ENCODE measurements at regions not wholly inside any gene's neighbourhood (a gene's known extent, or its start where the extent isn't known, plus 50 kb on each side); places are given as distances from the start of the nearest gene placed in this dataset.

GRCh38 chr3:82586414-82586813 is 825.0 kb upstream of the GBE1 start:
- TF ChIP-seq TAF1 (IDR thresholded peaks at IDR 0.05; ENCODE audit: low read depth) (no peak), EGR1 (IDR thresholded peaks at IDR 0.05) (no peak), TCF12 (IDR thresholded peaks at IDR 0.05; ENCODE audit: low read depth) (no peak), CEBPB (IDR thresholded peaks at IDR 0.05) (no peak), TEAD4 (IDR thresholded peaks at IDR 0.05) (no peak), RAD21 (IDR thresholded peaks at IDR 0.05; ENCODE audit: low read depth) (no peak), EP300 (IDR thresholded peaks at IDR 0.05; ENCODE audit: borderline replicate concordance) (no peak)

GRCh38 chr3:82581350-82581749 is 819.9 kb upstream of the GBE1 start:
- TF ChIP-seq MAX (IDR thresholded peaks at IDR 0.05) (no peak), NFIC (IDR thresholded peaks at IDR 0.05) (no peak), RAD21 (IDR thresholded peaks at IDR 0.05; ENCODE audit: low read depth) (no peak), EGR1 (IDR thresholded peaks at IDR 0.05) (no peak), TCF12 (IDR thresholded peaks at IDR 0.05; ENCODE audit: low read depth) (no peak), CEBPB (IDR thresholded peaks at IDR 0.05) (no peak), TAF1 (IDR thresholded peaks at IDR 0.05; ENCODE audit: low read depth) (no peak), REST (IDR thresholded peaks at IDR 0.05; ENCODE audit: low read depth) (no peak), ZBTB7A (IDR thresholded peaks at IDR 0.05; ENCODE audit: low read depth) (no peak), FOXM1 (IDR thresholded peaks at IDR 0.05; ENCODE audit: borderline replicate concordance, low read depth) (no peak), YY1 (IDR thresholded peaks at IDR 0.05; ENCODE audit: low read depth) (no peak)

- TF ChIP-seq EGR1 (IDR thresholded peaks at IDR 0.05): no peak
- no peak for TF ChIP-seq TAF1 (IDR thresholded peaks at IDR 0.05; ENCODE audit: low read depth)
- TF ChIP-seq TEAD4 (IDR thresholded peaks at IDR 0.05): no peak
- no peak for TF ChIP-seq REST (IDR thresholded peaks at IDR 0.05; ENCODE audit: low read depth)
- no peak for TF ChIP-seq CEBPB (IDR thresholded peaks at IDR 0.05)
- no peak for TF ChIP-seq ZBTB7A (IDR thresholded peaks at IDR 0.05; ENCODE audit: low read depth)
These were observed 811.3 kb upstream of the GBE1 start for GRCh38 chr3:82572721-82573120.

- TF ChIP-seq EP300 (IDR thresholded peaks at IDR 0.05; ENCODE audit: borderline replicate concordance) (no peak), MAX (IDR thresholded peaks at IDR 0.05) (no peak), CEBPB (IDR thresholded peaks at IDR 0.05) (no peak), EGR1 (IDR thresholded peaks at IDR 0.05) (no peak), FOXM1 (IDR thresholded peaks at IDR 0.05; ENCODE audit: borderline replicate concordance, low read depth) (no peak), TAF1 (IDR thresholded peaks at IDR 0.05; ENCODE audit: low read depth) (no peak)
These were observed 807.4 kb upstream of the GBE1 start for GRCh38 chr3:82568776-82569338.

GRCh38 chr3:82567029-82567600 is 805.7 kb upstream of the GBE1 start:
- TF ChIP-seq MAX (IDR thresholded peaks at IDR 0.05) (no peak), CEBPB (IDR thresholded peaks at IDR 0.05) (no peak), EGR1 (IDR thresholded peaks at IDR 0.05) (no peak), RAD21 (IDR thresholded peaks at IDR 0.05; ENCODE audit: low read depth) (no peak), YY1 (IDR thresholded peaks at IDR 0.05; ENCODE audit: low read depth) (no peak), USF1 (IDR thresholded peaks at IDR 0.05) (no peak), TAF1 (IDR thresholded peaks at IDR 0.05; ENCODE audit: low read depth) (no peak), FOXM1 (IDR thresholded peaks at IDR 0.05; ENCODE audit: borderline replicate concordance, low read depth) (no peak), REST (IDR thresholded peaks at IDR 0.05; ENCODE audit: low read depth) (no peak), TEAD4 (IDR thresholded peaks at IDR 0.05) (no peak), NFIC (IDR thresholded peaks at IDR 0.05) (no peak), TCF12 (IDR thresholded peaks at IDR 0.05; ENCODE audit: low read depth) (no peak), CREB1 (IDR thresholded peaks at IDR 0.05; ENCODE audit: low read depth) (no peak)
